IMR-90 (cell line): ENCODE measurements at regions not wholly inside any gene's neighbourhood (a gene's known extent, or its start where the extent isn't known, plus 50 kb on each side); places are given as distances from the start of the nearest gene placed in this dataset.

Source experiments
- ATAC-seq: fragments of 200-7000 bp; cut with Tn5 transposase; 2 replicates; pipeline ENCODE4 v1.9.1; 2020; ENCODE audit warnings: low read depth, mild to moderate bottlenecking, moderate library complexity
- BruUV-seq: library from RNA; stranded (reverse); fragments of 400-500 nt; replicated peaks from 2 replicates; lab custom pipeline; 2021; lab: Mats Ljungman, UMichigan
- CTCF ChIA-PET: fragments of 300-600 bp; formaldehyde crosslinking; extraction: SDS; loops from one replicate; lab custom pipeline; 2021; ENCODE audit warnings: antibody characterized with exemption; lab: Yijun Ruan, JAX
- POLR2A ChIA-PET: fragments of 300-600 bp; sonication (Branson Sonifier 250); formaldehyde crosslinking; loops from one replicate; lab custom pipeline; 2022; ENCODE audit warnings: antibody characterized with exemption; ENCODE audit not compliant: unreplicated experiment; lab: Charles Lee
- DNase-seq: peaks from one replicate; pipeline ENCODE4 v3.0.0; 2013
- H2AFZ ChIP-seq: replicated peaks from 2 replicates; pipeline ENCODE3; 2013; ENCODE audit warnings: low read length, mild to moderate bottlenecking; ENCODE audit not compliant: poor library complexity
- H2AK5ac ChIP-seq: 2 replicates; pipeline ENCODE4 v1.6.1; 2013; ENCODE audit warnings: low read depth, low read length, inconsistent platforms
- H2AK9ac ChIP-seq: replicated peaks from 2 replicates; pipeline ENCODE3; 2013; ENCODE audit warnings: mild to moderate bottlenecking, low read depth, low read length, moderate library complexity; ENCODE audit not compliant: poor library complexity
- H2BK120ac ChIP-seq: 2 replicates; pipeline ENCODE4 v1.6.1; 2013; ENCODE audit warnings: low read depth, low read length, inconsistent platforms
- H2BK15ac ChIP-seq: 3 replicates; pipeline ENCODE4 v1.6.1; 2013; ENCODE audit warnings: low read depth, low read length, inconsistent platforms
- H2BK20ac ChIP-seq: 2 replicates; pipeline ENCODE4 v1.6.1; 2013; ENCODE audit warnings: low read depth, mild to moderate bottlenecking, inconsistent platforms, low read length, moderate library complexity
- H2BK5ac ChIP-seq: 2 replicates; pipeline ENCODE4 v1.6.1; 2013; ENCODE audit warnings: mild to moderate bottlenecking, low read depth, low read length, inconsistent platforms; ENCODE audit not compliant: poor library complexity, severe bottlenecking
- H3K14ac ChIP-seq: replicated peaks from 2 replicates; pipeline ENCODE4 v1.6.1; 2013; ENCODE audit warnings: low read depth, low read length, inconsistent platforms
- H3K18ac ChIP-seq: 2 replicates; pipeline ENCODE4 v1.6.1; 2013; ENCODE audit warnings: low read depth, low read length, control low read depth
- H3K23ac ChIP-seq: 2 replicates; pipeline ENCODE4 v1.6.1; 2013; ENCODE audit warnings: low read depth, low read length, inconsistent platforms
- H3K27ac ChIP-seq: 2 replicates; pipeline ENCODE4 v1.5.1; 2013; ENCODE audit warnings: mild to moderate bottlenecking, control low read depth, low read length; ENCODE audit not compliant: insufficient read depth
- H3K27me3 ChIP-seq: 2 replicates; pipeline ENCODE4 v1.6.1; 2013; ENCODE audit warnings: low read length; ENCODE audit not compliant: control insufficient read depth, insufficient read depth
- H3K36me3 ChIP-seq: 2 replicates; pipeline ENCODE4 v1.6.1; 2013; ENCODE audit warnings: low read length, mixed read lengths; ENCODE audit not compliant: control insufficient read depth, insufficient read depth
- H3K4ac ChIP-seq: 2 replicates; pipeline ENCODE4 v1.6.1; 2013; ENCODE audit warnings: low read depth, low read length, inconsistent platforms
- H3K4me1 ChIP-seq: 2 replicates; pipeline ENCODE4 v1.6.1; 2013; ENCODE audit warnings: low read length, mixed read lengths; ENCODE audit not compliant: control insufficient read depth, insufficient read depth
- H3K4me2 ChIP-seq: 2 replicates; pipeline ENCODE4 v1.6.1; 2013; ENCODE audit warnings: low read depth, mild to moderate bottlenecking, control low read depth, low read length, moderate library complexity
- H3K4me3 ChIP-seq: 2 replicates; pipeline ENCODE4 v1.5.1; 2013; ENCODE audit warnings: low read depth, mild to moderate bottlenecking, control low read depth, low read length, moderate library complexity; ENCODE audit not compliant: insufficient read depth
- H3K56ac ChIP-seq: 2 replicates; pipeline ENCODE4 v1.6.1; 2013; ENCODE audit warnings: low read length, inconsistent platforms; ENCODE audit not compliant: insufficient read depth; ENCODE audit errors: extremely low read depth
- H3K79me1 ChIP-seq, 2 experiments: 2 replicates each; pipeline ENCODE4 v1.6.1; 2013; ENCODE audit warnings: low read length in 2 of 2, inconsistent platforms in 1 of 2, low read depth in 1 of 2
- H3K9ac ChIP-seq: 2 replicates; pipeline ENCODE4 v1.6.1; 2013; ENCODE audit warnings: low read depth, low read length, control low read depth
- H3K9me1 ChIP-seq: 2 replicates; pipeline ENCODE4 v1.6.1; 2013; ENCODE audit warnings: low read length, inconsistent platforms; ENCODE audit not compliant: insufficient read depth
- H3K9me3 ChIP-seq: 2 replicates; pipeline ENCODE4 v1.6.1; 2013; ENCODE audit warnings: low read length; ENCODE audit not compliant: control insufficient read depth, insufficient read depth
- H4K20me1 ChIP-seq: 2 replicates; pipeline ENCODE4 v1.6.1; 2013; ENCODE audit warnings: low read length, inconsistent platforms; ENCODE audit not compliant: insufficient read depth
- H4K5ac ChIP-seq: 2 replicates; pipeline ENCODE4 v1.6.1; 2013; ENCODE audit warnings: mild to moderate bottlenecking, low read depth, low read length, control low read depth
- H4K8ac ChIP-seq, 2 experiments: 2 replicates each; pipeline ENCODE4 v1.6.1; 2013; ENCODE audit warnings: low read depth in 2 of 2, low read length in 2 of 2, control low read depth in 1 of 2, inconsistent platforms in 1 of 2
- H4K91ac ChIP-seq: 2 replicates; pipeline ENCODE4 v1.6.1; 2013; ENCODE audit warnings: low read depth, low read length, inconsistent platforms; ENCODE audit not compliant: insufficient read depth
- CEBPB ChIP-seq: IDR thresholded peaks from 2 replicates; pipeline ENCODE4 v1.6.1; 2012; ENCODE audit warnings: low read depth, low read length, improper control_type of control experiment
- FOS ChIP-seq: fragments of 150-350 bp; IDR thresholded peaks from 2 replicates; pipeline ENCODE4 v1.6.1; 2016; ENCODE audit warnings: low read depth, low read length
- MAFK ChIP-seq: IDR thresholded peaks from 2 replicates; pipeline ENCODE4 v1.6.1; 2012; ENCODE audit warnings: low read depth, low read length, improper control_type of control experiment
- MAZ ChIP-seq: IDR thresholded peaks from 2 replicates; pipeline ENCODE4 v1.6.1; 2012; ENCODE audit warnings: low read depth, mild to moderate bottlenecking, low read length, improper control_type of control experiment, moderate library complexity, borderline replicate concordance
- MXI1 ChIP-seq: IDR thresholded peaks from 2 replicates; pipeline ENCODE4 v1.6.1; 2012; ENCODE audit warnings: low read depth, mild to moderate bottlenecking, low read length, moderate library complexity, borderline replicate concordance
- POLR2A ChIP-seq: IDR thresholded peaks from 2 replicates; pipeline ENCODE4 v1.6.1; 2012; ENCODE audit warnings: mild to moderate bottlenecking, low read depth, low read length
- RAD21 ChIP-seq: IDR thresholded peaks from 2 replicates; pipeline ENCODE4 v1.6.1; 2012; ENCODE audit warnings: low read length, improper control_type of control experiment
- RFX5 ChIP-seq: IDR thresholded peaks from 2 replicates; pipeline ENCODE4 v1.8.0; 2012; ENCODE audit warnings: low read depth, mild to moderate bottlenecking, low read length, moderate library complexity
- SMC3 ChIP-seq: fragments of 150-350 bp; IDR thresholded peaks from 2 replicates; pipeline ENCODE4 v1.6.1; 2016; ENCODE audit warnings: low read depth, mild to moderate bottlenecking, antibody characterized with exemption, low read length, moderate library complexity
- WGBS, 2 experiments: methylation state at CpG; one replicate each; pipeline versions ENCODE4 v1.1.5 to v1.1.7; 2013; ENCODE audit warnings: missing lambda C conversion rate in 2 of 2; ENCODE audit not compliant: insufficient read length in 1 of 2; ENCODE audit errors: extremely low coverage in 2 of 2; 5-methylcytosine and 5-hydroxymethylcytosine counted together
- dilution Hi-C: fragments of 300-500 bp; cut with HindIII; formaldehyde crosslinking; loops from one replicate; pipeline ENCODE4 v1.14.3; 2018; ENCODE audit warnings: low sequenced_read_pairs; ENCODE audit not compliant: unreplicated experiment
- in situ Hi-C: fragments of 300-500 bp; cut with MboI; formaldehyde crosslinking; loops from 3 replicates; pipeline ENCODE4 v1.14.3; 2019; ENCODE audit warnings: low sequenced_read_pairs, inconsistent platforms, mixed read lengths
- intact Hi-C: fragments of 100-400 bp; cut with micrococcal nuclease; formaldehyde crosslinking; loops from 2 replicates; pipeline ENCODE4 v1.10.0; 2022
- TF ChIP-seq, protein P1 (sequence below): fragments of 150-350 bp; IDR thresholded peaks from 2 replicates; pipeline ENCODE4 v1.6.1; 2016; ENCODE audit warnings: low read depth, mild to moderate bottlenecking, low read length, moderate library complexity, borderline replicate concordance
- TF ChIP-seq, protein P2 (sequence below): fragments of 150-350 bp; IDR thresholded peaks from 2 replicates; pipeline ENCODE4 v1.6.1; 2017; ENCODE audit warnings: mild to moderate bottlenecking, antibody characterized with exemption, low read length, low read depth

DNA sequence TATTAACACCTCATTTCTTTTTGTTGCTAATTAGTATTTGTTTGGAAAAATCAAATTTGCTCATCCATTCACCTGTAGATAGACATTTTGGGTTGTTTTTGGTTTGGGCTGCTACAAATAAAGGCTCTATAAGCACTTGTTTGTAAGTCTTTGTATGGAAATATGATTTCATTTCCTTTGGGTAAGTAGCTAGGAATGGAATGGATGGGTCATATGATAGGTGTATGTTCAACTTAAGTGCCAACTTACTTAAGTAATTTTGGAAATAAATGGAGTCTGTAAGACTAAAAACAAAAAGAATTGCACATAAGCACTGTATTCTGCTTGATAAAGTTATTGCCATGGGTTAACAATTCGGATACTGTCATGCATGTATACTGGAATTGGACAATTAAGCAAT is 157.7 kb upstream of the NAMPT start:
- Histone ChIP-seq H3K4me3 (no peak overlapping the region), H4K5ac (no peak overlapping the region), H3K9me3 (no peaks in the 10 kb centered on the region; the same call in 1 of the 2 replicates), H3K9me1 (no peaks in the 10 kb centered on the region), H3K18ac (no peak overlapping the region), H3K27me3 (no peaks in the 10 kb centered on the region), H4K20me1 (no peaks in the 10 kb centered on the region), H4K91ac (no peak overlapping the region), H2BK15ac (no peak overlapping the region), H2BK5ac (no peak overlapping the region), H3K14ac (no peak overlapping the region), H3K4me2 (no peak overlapping the region), H2AK9ac (no peak overlapping the region), H3K4me1 (no peaks in the 10 kb centered on the region; the same call in 1 of the 2 replicates), H2BK20ac (no peak overlapping the region), H3K36me3 (no peaks in the 10 kb centered on the region), H3K79me1 (no peaks in the 10 kb centered on the region), H3K27ac (no peak overlapping the region), H3K4ac (no peak overlapping the region), H3K9ac (no peak overlapping the region), H2BK120ac (no peak overlapping the region), H3K23ac (no peak overlapping the region), H4K8ac (no peak overlapping the region), H2AFZ (no peak overlapping the region), H3K56ac (no peak overlapping the region), H2AK5ac (no peak overlapping the region)
- ChIA-PET CTCF (no interaction called here), POLR2A (no interaction called here)
- TF ChIP-seq POLR2A = no peak
- no peak for TF ChIP-seq FOS
- TF ChIP-seq, protein P1, sequence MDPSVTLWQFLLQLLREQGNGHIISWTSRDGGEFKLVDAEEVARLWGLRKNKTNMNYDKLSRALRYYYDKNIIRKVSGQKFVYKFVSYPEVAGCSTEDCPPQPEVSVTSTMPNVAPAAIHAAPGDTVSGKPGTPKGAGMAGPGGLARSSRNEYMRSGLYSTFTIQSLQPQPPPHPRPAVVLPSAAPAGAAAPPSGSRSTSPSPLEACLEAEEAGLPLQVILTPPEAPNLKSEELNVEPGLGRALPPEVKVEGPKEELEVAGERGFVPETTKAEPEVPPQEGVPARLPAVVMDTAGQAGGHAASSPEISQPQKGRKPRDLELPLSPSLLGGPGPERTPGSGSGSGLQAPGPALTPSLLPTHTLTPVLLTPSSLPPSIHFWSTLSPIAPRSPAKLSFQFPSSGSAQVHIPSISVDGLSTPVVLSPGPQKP = no peak
- no peak for TF ChIP-seq MAZ
- no peak for TF ChIP-seq SMC3
- no peak for TF ChIP-seq MAFK
- TF ChIP-seq MXI1 = no peak
- TF ChIP-seq RAD21 = no peak
- no peak for TF ChIP-seq RFX5
- no peak for TF ChIP-seq CEBPB
- TF ChIP-seq, protein P2, sequence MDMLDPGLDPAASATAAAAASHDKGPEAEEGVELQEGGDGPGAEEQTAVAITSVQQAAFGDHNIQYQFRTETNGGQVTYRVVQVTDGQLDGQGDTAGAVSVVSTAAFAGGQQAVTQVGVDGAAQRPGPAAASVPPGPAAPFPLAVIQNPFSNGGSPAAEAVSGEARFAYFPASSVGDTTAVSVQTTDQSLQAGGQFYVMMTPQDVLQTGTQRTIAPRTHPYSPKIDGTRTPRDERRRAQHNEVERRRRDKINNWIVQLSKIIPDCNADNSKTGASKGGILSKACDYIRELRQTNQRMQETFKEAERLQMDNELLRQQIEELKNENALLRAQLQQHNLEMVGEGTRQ = no peak
- in situ Hi-C loops = no loop called here
- intact Hi-C loops = no loop called here
- dilution Hi-C loops = no loop called here
- DNase-seq (no peak), ATAC-seq (no peak)
- BruUV-seq = no TSS peak
- WGBS, 2 experiments = 60% methylated on average over 1 of the region's 1 CpG; no CpG with 5 or more reads in 1 of the 2 experiments
